OCI-LY7 (cell line): ENCODE measurements at regions not wholly inside any gene's neighbourhood (a gene's known extent, or its start where the extent isn't known, plus 50 kb on each side); places are given as distances from the start of the nearest gene placed in this dataset.

ENCODE experiments used
- BruUV-seq: library from RNA; stranded (reverse); fragments of 400-500 nt; replicated peaks from 2 replicates; lab custom pipeline; 2021; lab: Mats Ljungman, UMichigan
- CTCF ChIA-PET: fragments of 300-600 bp; sonication (Branson Sonifier 250); formaldehyde crosslinking; loops from one replicate; lab custom pipeline; 2022; ENCODE audit warnings: antibody characterized with exemption; ENCODE audit not compliant: unreplicated experiment; lab: Charles Lee
- POLR2A ChIA-PET: fragments of 300-600 bp; sonication (Branson Sonifier 250); formaldehyde crosslinking; loops from one replicate; lab custom pipeline; 2022; ENCODE audit warnings: antibody characterized with exemption; lab: Charles Lee
- DNase-seq: peaks from one replicate; pipeline ENCODE4 v3.0.0-alpha.2; 2015; ENCODE audit warnings: low spot score
- H2AFZ ChIP-seq: fragments of 200-600 bp; sonication (generic), shearing (Covaris generic); 2 replicates; pipeline ENCODE4 v1.6.1; 2014; ENCODE audit warnings: mild to moderate bottlenecking, antibody characterized with exemption, low read length, moderate library complexity
- H3K27ac ChIP-seq: fragments of 200-600 bp; sonication (generic); 2 replicates; pipeline ENCODE4 v1.5.1; 2014; ENCODE audit warnings: mixed run types, low read depth, mild to moderate bottlenecking, moderate library complexity, low read length, inconsistent platforms; ENCODE audit not compliant: poor library complexity, severe bottlenecking
- H3K36me3 ChIP-seq: fragments of 200-600 bp; sonication (generic); 2 replicates; pipeline ENCODE4 v1.6.1; 2014; ENCODE audit warnings: mild to moderate bottlenecking, antibody characterized with exemption, low read length, moderate library complexity, mixed read lengths; ENCODE audit not compliant: insufficient read depth
- H3K4me1 ChIP-seq: fragments of 200-600 bp; sonication (generic); 2 replicates; pipeline ENCODE4 v1.5.1; 2014; ENCODE audit warnings: mild to moderate bottlenecking, low read length; ENCODE audit not compliant: insufficient read depth, poor library complexity, severe bottlenecking
- H3K4me2 ChIP-seq: fragments of 200-600 bp; sonication (generic); 2 replicates; pipeline ENCODE4 v1.6.1; 2014; ENCODE audit warnings: mild to moderate bottlenecking, low read length
- H3K4me3 ChIP-seq: fragments of 200-600 bp; sonication (generic); 2 replicates; pipeline ENCODE4 v1.5.1; 2014; ENCODE audit warnings: mild to moderate bottlenecking, low read depth, low read length; ENCODE audit not compliant: poor library complexity, severe bottlenecking
- H3K79me2 ChIP-seq: fragments of 200-600 bp; sonication (generic); 2 replicates; pipeline ENCODE4 v1.6.1; 2016; ENCODE audit warnings: low read depth, mild to moderate bottlenecking, low read length, moderate library complexity, mixed read lengths; ENCODE audit not compliant: insufficient read depth
- H3K9me2 ChIP-seq: fragments of 200-600 bp; sonication (generic); 2 replicates; pipeline ENCODE4 v1.6.1; 2016; ENCODE audit warnings: mild to moderate bottlenecking, low read length, mixed read lengths; ENCODE audit not compliant: insufficient read depth
- H3K9me3 ChIP-seq: fragments of 200-600 bp; sonication (generic); 2 replicates; pipeline ENCODE4 v1.6.1; 2014; ENCODE audit warnings: mild to moderate bottlenecking, mixed run types, low read length, mixed read lengths
- H4K20me1 ChIP-seq: fragments of 200-600 bp; sonication (generic); 2 replicates; pipeline ENCODE4 v1.6.1; 2014; ENCODE audit warnings: mild to moderate bottlenecking, antibody characterized with exemption, low read length, moderate library complexity, mixed read lengths; ENCODE audit not compliant: insufficient read depth
- CTCF ChIP-seq: fragments of 200-600 bp; sonication (generic); conservative IDR thresholded peaks from 2 replicates; pipeline ENCODE4 v1.5.1; 2014; ENCODE audit warnings: mild to moderate bottlenecking, antibody characterized with exemption, low read length, moderate library complexity, mixed read lengths
- EZH2phosphoT487 ChIP-seq: fragments of 200-600 bp; sonication (generic); IDR thresholded peaks from 2 replicates; pipeline ENCODE4 v1.6.1; 2018; ENCODE audit warnings: low read depth, borderline replicate concordance, mild to moderate bottlenecking, mixed run types, antibody characterized with exemption, low read length, moderate library complexity, mixed read lengths
- intact Hi-C: fragments of 100-400 bp; cut with micrococcal nuclease; formaldehyde crosslinking; loops from one replicate; pipeline ENCODE4 v1.10.0; 2022; ENCODE audit not compliant: unreplicated experiment

- intact Hi-C loops, result no loop called here
- Histone ChIP-seq H3K9me3 (no peaks in the 10 kb centered on the region), H3K4me2 (no peak overlapping the region), H3K9me2 (no peaks in the 10 kb centered on the region), H3K36me3 (no peaks in the 10 kb centered on the region), H3K79me2 (no peaks in the 10 kb centered on the region), H3K4me1 (no peaks in the 10 kb centered on the region), H3K4me3 (no peak overlapping the region), H3K27ac (no peak overlapping the region), H4K20me1 (no peaks in the 10 kb centered on the region), H2AFZ (no peak overlapping the region)
- TF ChIP-seq EZH2phosphoT487 (no peak), CTCF (no peak)
- no peak for DNase-seq
- CTCF ChIA-PET, result no interaction called here
- no TSS peak for BruUV-seq
- POLR2A ChIA-PET, result no interaction called here
Measured at GRCh38 chrX:150234126-150234525, 129.0 kb upstream of the MAMLD1 start.

GRCh38 chrX:150236327-150236726 is 126.8 kb upstream of the MAMLD1 start:
- no peaks in the 10 kb centered on the region for H3K9me2 ChIP-seq
- ChIA-PET POLR2A (no interaction called here), CTCF (no interaction called here)
- intact Hi-C loops, result no loop called here
- no peak overlapping the region for H3K4me3 ChIP-seq
- H3K9me3 ChIP-seq, result no peaks in the 10 kb centered on the region
- no peak for DNase-seq
- BruUV-seq, result no TSS peak
- H3K27ac ChIP-seq, result no peak overlapping the region
- H3K79me2 ChIP-seq, result no peaks in the 10 kb centered on the region
- no peaks in the 10 kb centered on the region for H3K36me3 ChIP-seq
- no peak for TF ChIP-seq EZH2phosphoT487
- TF ChIP-seq CTCF, result no peak
- H3K4me1 ChIP-seq, result no peaks in the 10 kb centered on the region
- no peaks in the 10 kb centered on the region for H4K20me1 ChIP-seq
- H2AFZ ChIP-seq, result no peak overlapping the region
- no peak overlapping the region for H3K4me2 ChIP-seq

GRCh38 chrX:150238632-150239382 is 124.3 kb upstream of the MAMLD1 start:
- Histone ChIP-seq H3K9me2 (no peaks in the 10 kb centered on the region), H3K36me3 (no peaks in the 10 kb centered on the region), H3K27ac (no peak overlapping the region), H3K4me3 (no peak overlapping the region), H2AFZ (no peak overlapping the region), H3K79me2 (no peaks in the 10 kb centered on the region), H3K9me3 (no peaks in the 10 kb centered on the region), H3K4me2 (no peak overlapping the region), H3K4me1 (no peaks in the 10 kb centered on the region), H4K20me1 (no peaks in the 10 kb centered on the region)
- BruUV-seq, result no TSS peak
- intact Hi-C loops, result no loop called here
- ChIA-PET CTCF (no interaction called here), POLR2A (no interaction called here)
- TF ChIP-seq EZH2phosphoT487, result no peak
- TF ChIP-seq CTCF, result no peak
- DNase-seq, result no peak
